Astrocyte (in vitro differentiated cells and primary cell): ENCODE measurements at regions not wholly inside any gene's neighbourhood (a gene's known extent, or its start where the extent isn't known, plus 50 kb on each side); places are given as distances from the start of the nearest gene placed in this dataset.
"Not testable (repeated sequence)": the region's sequence is repeated elsewhere in the genome, so short reads cannot be mapped to it uniquely, and the experiment has no call there.

ENCODE experiments used
- CTCF ChIP-seq: IDR thresholded peaks from 2 replicates; pipeline ENCODE4 v1.5.1; 2011; ENCODE audit warnings: low read depth, mild to moderate bottlenecking, inconsistent platforms, low read length, moderate library complexity; ENCODE audit not compliant: insufficient read depth
- EZH2 ChIP-seq: IDR thresholded peaks from 2 replicates; pipeline ENCODE4 v1.6.1; 2012; ENCODE audit warnings: mild to moderate bottlenecking, low read length, inconsistent platforms; ENCODE audit not compliant: insufficient read depth

GRCh38 chrY:3297235-3297634, 281.6 kb upstream of the TGIF2LY start:
- TF ChIP-seq CTCF, EZH2: not testable (repeated sequence)
